ENCODE measurements at regions not wholly inside any gene's neighbourhood (a gene's known extent, or its start where the extent isn't known, plus 50 kb on each side); places are given as distances from the start of the nearest gene placed in this dataset.
"Not testable (repeated sequence)": the region's sequence is repeated elsewhere in the genome, so short reads cannot be mapped to it uniquely, and the experiment has no call there.

GRCh38 chr20:56689318-56689717, 60.2 kb downstream of the TFAP2C start:
- in situ Hi-C loops (cut with MboI; ENCODE audit: low sequenced_read_pairs), result no loop called here

- in situ Hi-C loops (cut with MboI; ENCODE audit: low sequenced_read_pairs), result no loop called here
Observed at GRCh38 chr20:56689852-56690485, 60.9 kb downstream of the TFAP2C start.

GRCh38 chr20:56690531-56691175, 61.5 kb downstream of the TFAP2C start:
- in situ Hi-C loops (cut with MboI; ENCODE audit: low sequenced_read_pairs), result no loop called here

- in situ Hi-C loops (cut with MboI; ENCODE audit: low sequenced_read_pairs), result no loop called here
Observed at GRCh38 chr20:56691325-56691998, 62.4 kb downstream of the TFAP2C start.

- in situ Hi-C loops (cut with MboI; ENCODE audit: low sequenced_read_pairs), result no loop called here
Observed at GRCh38 chr20:56693217-56693616, 64.1 kb downstream of the TFAP2C start.

- in situ Hi-C loops (cut with MboI; ENCODE audit: low sequenced_read_pairs), result no loop called here
Observed at GRCh38 chr20:56697476-56697875, 68.4 kb downstream of the TFAP2C start.

- in situ Hi-C loops (cut with MboI; ENCODE audit: low sequenced_read_pairs), result no loop called here
Observed at GRCh38 chr20:56698297-56698696, 69.2 kb downstream of the TFAP2C start.

- in situ Hi-C loops (cut with MboI; ENCODE audit: low sequenced_read_pairs), result no loop called here
Observed at GRCh38 chr20:56698749-56699148, 69.6 kb downstream of the TFAP2C start.

GRCh38 chr20:56702931-56703840, 74.1 kb downstream of the TFAP2C start:
- in situ Hi-C loops (cut with MboI; ENCODE audit: low sequenced_read_pairs), result no loop called here

GRCh38 chr20:56706867-56707360, 77.8 kb downstream of the TFAP2C start:
- in situ Hi-C loops (cut with MboI; ENCODE audit: low sequenced_read_pairs), result no loop called here

GRCh38 chr20:56708991-56709390, 79.9 kb downstream of the TFAP2C start:
- in situ Hi-C loops (cut with MboI; ENCODE audit: low sequenced_read_pairs), result no loop called here

- in situ Hi-C loops (cut with MboI; ENCODE audit: low sequenced_read_pairs), result no loop called here
Observed at GRCh38 chr20:56710125-56710524, 81.0 kb downstream of the TFAP2C start.

GRCh38 chr20:56710577-56710976, 81.5 kb downstream of the TFAP2C start:
- in situ Hi-C loops (cut with MboI; ENCODE audit: low sequenced_read_pairs), result not testable (repeated sequence)

GRCh38 chr20:56711018-56711417, 81.9 kb downstream of the TFAP2C start:
- in situ Hi-C loops (cut with MboI; ENCODE audit: low sequenced_read_pairs), result no loop called here

- in situ Hi-C loops (cut with MboI; ENCODE audit: low sequenced_read_pairs), result no loop called here
Observed at GRCh38 chr20:56715309-56715708, 86.2 kb downstream of the TFAP2C start.

GRCh38 chr20:56715902-56716519, 86.9 kb downstream of the TFAP2C start:
- in situ Hi-C loops (cut with MboI; ENCODE audit: low sequenced_read_pairs), result no loop called here

GRCh38 chr20:56716806-56717205, 87.7 kb downstream of the TFAP2C start:
- in situ Hi-C loops (cut with MboI; ENCODE audit: low sequenced_read_pairs), result no loop called here

- in situ Hi-C loops (cut with MboI; ENCODE audit: low sequenced_read_pairs), result no loop called here
Observed at GRCh38 chr20:56718816-56719215, 89.7 kb downstream of the TFAP2C start.

GRCh38 chr20:56720620-56721213, 91.6 kb downstream of the TFAP2C start:
- in situ Hi-C loops (cut with MboI; ENCODE audit: low sequenced_read_pairs), result no loop called here

GRCh38 chr20:56722042-56722441, 92.9 kb downstream of the TFAP2C start:
- in situ Hi-C loops (cut with MboI; ENCODE audit: low sequenced_read_pairs), result no loop called here
